NCI-H1105 (cell line): ENCODE measurements at regions not wholly inside any gene's neighbourhood (a gene's known extent, or its start where the extent isn't known, plus 50 kb on each side); places are given as distances from the start of the nearest gene placed in this dataset.

ENCODE experiments used
- DNase-seq: peaks from one replicate; lab custom pipeline; 2025; lab: John Stamatoyannopoulos, UW

DNA sequence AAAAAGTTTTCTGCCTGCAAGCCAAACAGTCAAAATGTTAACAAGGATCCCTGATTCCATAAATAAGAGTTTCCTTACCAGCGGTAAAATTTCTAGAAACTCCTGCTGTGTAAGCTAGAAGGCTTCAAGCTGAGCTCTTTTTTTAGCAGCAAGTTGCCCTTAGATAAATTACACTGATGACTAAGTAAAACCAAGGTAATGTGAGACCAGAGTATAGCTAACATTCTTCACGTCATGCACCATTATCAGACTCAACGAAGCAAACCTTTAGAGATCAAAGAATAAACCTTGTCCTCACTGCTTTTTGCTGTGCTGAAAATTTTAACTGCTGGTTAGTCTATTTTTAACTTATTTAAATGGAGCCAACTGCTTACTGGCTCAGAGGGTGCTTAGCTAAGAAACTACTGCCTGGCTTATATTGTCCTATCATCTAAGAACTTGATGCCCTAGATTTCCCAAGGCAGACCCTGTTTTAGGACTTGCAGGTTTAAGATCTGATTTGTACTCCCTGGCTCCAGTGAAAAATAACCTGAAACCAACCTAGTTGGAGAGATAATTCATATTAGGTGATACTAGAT, 900.7 kb downstream of the JRKL start:
- DNase-seq: no peak

- no peak for DNase-seq
Measured at GRCh38 chr11:97296301-97296700, 906.5 kb downstream of the JRKL start.

GRCh38 chr11:97309291-97309690, 919.5 kb downstream of the JRKL start:
- DNase-seq: no peak

DNA sequence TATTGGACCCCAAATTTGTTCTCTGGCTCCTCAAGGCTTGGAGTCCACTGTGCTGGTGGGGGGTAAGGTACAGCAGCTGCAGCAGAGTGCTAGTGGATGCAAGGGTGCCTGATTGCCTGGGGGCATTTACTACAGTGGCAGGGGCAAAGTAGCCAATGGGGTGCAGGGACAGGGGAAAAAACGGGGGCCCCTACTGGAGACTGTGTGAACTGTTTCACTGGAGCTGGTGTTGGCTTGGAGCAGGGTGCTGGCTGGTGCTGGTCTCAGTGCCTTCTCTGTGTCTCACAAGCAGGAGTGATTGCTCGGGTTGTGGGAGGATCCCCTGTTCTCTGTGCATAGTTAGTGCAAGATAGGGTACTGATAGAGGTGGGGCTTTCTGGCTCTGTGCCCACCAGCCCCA, 935.9 kb downstream of the JRKL start:
- DNase-seq: no peak

DNA sequence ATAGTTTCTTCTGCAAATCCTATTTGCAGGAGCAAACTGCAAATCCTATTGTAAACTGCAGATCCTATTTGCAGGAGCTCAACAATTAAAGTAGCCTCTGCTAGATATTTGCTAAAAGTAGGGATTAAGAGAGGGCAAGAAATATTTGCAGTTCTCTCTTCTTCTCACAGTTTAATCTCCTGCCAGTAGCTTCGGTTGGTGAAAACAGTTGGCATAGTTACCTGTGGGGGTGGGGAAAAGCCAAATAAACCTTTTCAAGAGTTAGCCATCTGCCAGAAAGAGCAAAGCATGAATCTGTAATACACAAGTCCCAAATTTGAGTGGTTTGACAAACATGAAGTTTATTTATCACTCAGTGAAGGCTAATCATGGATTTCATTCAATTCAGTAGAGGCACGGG, 942.5 kb downstream of the JRKL start:
- DNase-seq: peak; percentile 10

DNA sequence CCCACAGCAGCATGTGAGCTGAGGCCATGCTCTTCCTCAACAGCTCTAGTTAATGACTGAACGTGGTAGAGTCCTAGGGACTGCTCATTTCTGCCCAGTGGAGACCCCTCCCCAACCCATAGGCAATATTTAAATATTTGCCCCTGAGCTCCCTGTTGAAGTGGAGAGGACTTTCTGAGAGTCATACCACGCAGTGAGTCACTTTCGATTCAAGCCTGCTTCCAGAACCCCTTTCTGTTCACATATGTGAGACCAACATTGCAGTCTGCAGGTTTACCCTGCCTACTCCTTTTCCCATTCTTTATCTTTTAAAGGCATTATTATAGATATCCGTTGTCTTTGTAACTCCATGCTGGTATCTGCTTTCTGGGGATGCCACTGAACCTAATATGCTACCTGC, 946.3 kb downstream of the JRKL start:
- DNase-seq: no peak

DNA sequence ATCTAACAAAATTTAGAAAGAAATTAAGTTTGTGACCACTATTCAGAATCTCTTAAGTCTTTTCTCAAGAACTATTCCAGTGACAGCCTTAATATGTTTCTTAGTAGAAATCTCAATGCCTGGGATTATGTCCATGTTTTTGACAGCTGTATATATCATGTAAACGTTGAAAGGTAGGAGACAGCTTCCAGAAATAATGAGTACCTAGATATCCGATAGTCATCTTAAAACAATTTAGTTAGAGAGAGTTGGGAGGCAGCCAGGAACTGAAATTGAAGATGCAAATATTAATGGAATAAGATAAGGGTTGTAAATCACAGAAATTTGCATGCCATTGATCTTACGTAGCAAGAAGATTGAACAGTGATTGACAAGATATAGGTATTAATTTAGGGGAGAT, 955.2 kb downstream of the JRKL start:
- DNase-seq: peak; percentile 31

DNA sequence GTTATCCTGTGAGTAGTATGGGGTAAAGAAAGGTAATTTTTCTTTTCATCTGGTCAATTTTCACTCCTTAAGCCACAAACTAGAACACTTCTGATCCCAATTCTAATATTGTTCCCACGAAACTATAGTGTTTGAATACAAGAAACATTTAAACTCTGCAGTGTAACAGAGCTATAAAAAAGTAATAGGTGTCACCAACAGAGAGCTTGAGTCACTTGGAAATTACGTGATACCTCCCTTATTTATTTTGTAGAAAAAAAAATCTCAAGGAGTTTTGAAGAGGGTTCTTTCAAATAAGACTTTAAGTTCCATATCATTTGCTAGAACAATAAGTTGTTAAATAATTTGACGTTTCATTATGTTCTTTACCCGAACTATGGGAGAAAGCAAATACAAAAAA, 959.4 kb downstream of the JRKL start:
- DNase-seq: no peak

DNA sequence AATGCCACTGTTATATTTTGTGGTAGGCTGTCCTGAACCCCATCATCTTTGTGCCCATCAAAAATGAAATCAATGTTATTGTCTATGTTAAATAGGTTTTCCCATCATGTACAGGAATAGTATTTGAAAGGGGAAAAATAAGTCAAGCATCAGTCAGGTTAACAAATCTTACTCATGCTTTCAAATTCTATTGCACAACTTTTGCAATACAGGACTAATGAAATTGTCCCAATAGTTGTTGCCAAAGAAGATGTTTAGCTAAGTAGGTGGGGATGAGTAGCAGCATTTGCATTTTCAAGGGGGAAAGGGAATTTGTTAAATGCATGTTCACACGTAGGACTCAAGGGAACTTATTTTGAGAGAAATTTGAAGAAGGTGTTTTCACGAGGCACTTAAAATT, 962.1 kb downstream of the JRKL start:
- no peak for DNase-seq

- DNase-seq: no peak
Measured at GRCh38 chr11:97354026-97354425, 964.2 kb downstream of the JRKL start.

- no peak for DNase-seq
Measured at GRCh38 chr11:97354576-97354975, 964.8 kb downstream of the JRKL start.

- no peak for DNase-seq
Measured at GRCh38 chr11:97355230-97355629, 965.4 kb downstream of the JRKL start.

DNA sequence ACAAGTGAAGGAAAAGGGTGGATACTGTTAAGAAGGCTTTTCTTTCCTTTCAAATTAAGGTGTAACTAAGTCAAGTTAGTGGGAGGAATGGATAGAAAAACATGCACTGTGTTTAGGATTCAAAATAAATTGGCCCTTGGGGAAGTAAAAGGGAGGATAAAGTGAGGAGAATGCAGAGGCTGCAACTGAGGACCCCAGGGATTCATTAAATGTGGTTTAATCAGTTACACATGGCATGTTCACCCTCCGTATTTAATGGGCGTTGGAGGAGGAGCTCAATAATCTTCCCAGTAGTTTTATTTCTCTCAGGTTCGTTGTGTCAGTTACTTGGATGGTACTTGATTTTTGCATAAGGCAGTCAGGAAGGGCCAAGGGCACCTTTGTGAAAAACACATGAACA, 966.3 kb downstream of the JRKL start:
- no peak for DNase-seq

DNA sequence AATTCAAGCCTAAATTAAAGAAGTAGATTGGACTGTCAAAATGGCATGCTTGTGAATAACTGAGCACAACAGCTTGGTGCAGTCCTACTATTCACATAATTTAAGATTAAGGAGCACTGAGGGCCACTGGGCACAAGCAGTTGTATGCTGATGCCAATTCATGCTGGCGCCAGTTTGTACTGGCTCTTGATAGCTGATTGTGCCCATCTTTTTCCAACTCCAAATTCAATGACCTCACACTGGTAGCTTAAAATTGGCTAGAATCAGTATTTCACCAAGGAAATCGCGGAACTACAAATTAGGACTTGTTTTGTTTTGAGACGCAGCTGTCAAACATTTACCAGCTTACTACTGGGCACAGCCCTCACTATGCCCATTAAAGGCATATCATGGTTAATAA, 969.2 kb downstream of the JRKL start:
- no peak for DNase-seq

DNA sequence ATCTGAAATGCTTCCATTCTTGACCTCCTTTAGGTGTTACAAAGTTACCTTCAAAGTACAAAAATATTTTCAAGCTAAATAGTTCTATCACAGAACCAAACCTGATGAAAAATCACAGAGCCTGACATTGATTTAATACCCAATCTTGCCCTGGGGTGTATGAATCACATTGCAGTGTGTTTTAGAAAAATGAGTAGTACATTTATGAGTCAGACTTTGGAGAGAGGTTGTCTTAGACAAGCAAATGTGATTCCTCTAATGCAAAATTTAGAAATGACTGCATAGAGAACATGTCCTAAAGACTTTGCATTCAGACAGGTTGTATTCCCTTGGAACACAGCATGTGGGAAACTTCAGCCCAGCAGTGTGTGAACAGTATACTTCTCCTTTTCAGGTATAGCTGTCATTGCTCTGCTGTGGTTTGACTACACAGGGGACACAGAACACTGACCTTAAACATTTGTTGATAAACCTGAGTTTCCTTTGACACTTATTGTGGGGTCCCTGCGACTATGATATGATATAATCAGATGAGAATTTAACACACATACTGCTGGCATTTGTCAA, 972.1 kb downstream of the JRKL start:
- DNase-seq: no peak

DNA sequence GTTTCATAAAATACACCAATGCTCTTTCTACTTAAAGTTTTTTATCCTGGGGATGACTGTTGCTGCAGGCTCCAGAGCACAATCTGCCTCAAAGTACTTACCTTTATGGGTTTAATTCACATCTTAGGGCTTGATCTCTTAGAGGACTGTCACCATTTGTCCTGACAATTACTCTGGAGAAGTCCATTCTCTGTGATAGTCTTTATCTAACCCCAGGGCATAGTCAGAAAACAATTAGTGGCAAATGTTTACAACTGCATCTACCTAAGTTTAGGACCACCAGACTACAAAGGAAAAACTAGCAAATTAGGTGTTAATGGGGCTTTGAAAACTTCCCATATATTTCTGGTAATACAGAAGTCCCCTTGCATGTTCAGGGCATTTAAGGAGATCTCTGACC, 973.5 kb downstream of the JRKL start:
- DNase-seq: no peak

DNA sequence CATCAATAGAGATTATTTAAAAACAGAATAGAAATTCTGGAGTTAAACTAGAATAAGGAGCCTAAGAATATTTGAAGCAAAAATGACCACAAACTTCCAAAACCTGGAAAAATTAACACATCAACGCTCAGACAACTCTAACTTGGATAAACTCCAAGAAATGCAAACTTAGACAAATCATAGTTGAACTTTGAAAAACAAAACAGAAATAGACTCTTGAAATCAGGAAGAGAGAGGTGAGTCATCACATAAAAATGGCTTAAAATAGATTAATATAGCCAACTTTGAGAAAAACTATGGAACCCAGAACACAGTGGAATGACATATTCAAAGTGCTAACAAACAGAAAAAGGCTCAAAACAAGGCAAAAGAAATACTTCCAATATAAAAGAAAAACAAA, 974.2 kb downstream of the JRKL start:
- no peak for DNase-seq

- DNase-seq: no peak
Measured at GRCh38 chr11:97367406-97368083, 977.7 kb downstream of the JRKL start.

- DNase-seq: no peak
Measured at GRCh38 chr11:97389270-97389669, 999.5 kb downstream of the JRKL start.

GRCh38 chr11:97398246-97398645, 1008.4 kb downstream of the JRKL start:
- DNase-seq: no peak

GRCh38 chr11:97409141-97409540, 1019.3 kb downstream of the JRKL start:
- no peak for DNase-seq

DNA sequence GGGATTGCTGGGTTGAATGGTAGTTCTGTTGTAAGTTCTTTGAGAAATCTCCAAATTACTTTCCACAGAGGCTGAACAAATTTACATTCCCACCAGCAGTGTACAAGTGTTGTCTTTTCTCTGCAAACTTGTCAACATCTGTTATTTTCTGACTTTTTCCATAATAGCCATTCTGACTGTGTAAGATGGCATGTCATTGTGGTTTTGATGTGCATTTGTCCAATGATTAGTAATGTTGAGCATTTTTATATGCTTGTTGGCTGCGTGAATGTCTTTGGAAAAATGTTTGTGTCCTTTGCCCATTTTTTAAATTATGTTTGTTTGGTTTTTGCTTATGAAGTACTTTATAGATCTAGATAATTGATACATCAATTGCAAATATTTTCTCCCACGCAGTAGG, 1025.0 kb downstream of the JRKL start:
- no peak for DNase-seq

DNA sequence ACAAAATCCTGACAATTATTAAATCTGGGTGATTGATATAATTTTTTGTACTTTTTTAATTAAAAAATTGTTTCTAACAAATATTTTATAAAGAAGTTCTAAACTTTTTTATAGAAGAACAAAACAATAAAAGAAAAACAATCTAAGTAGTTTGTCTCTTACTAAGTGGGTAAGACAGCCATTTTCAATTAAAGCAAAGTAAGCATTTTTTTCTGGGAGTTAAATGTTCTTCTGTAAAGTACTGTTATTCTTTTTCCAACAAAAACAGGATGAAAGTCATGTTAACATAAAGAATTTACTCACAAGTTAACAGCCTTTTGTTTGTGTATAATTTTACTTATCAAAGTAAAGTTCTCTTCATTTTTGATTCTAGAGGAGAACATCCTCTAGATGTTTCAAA, 1029.9 kb downstream of the JRKL start:
- DNase-seq: no peak

DNA sequence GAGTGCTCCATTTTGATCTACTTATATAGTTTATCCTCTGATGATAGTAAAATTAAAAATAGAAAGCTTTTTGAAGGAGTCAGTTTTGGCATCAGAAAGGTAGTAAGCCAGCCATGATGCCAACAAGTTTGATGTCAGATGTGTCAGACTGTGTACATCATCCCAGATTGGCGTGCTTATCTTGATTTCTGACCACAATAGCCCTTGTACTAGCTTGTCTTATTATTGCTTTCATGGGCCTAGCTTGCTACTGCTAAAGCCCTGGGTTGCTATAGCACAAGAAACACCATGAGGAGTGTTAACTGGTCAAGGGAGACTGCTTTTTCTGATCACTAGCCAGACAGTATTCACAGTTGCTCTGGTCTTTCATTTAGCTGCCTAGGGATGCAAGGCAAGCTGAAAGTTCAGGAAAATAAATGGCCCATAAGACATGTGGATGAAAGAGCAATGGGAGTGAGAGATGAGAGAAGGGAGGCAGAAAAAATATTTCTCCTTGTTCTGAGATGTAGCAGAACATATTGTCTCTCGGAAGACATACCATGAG, 1038.5 kb downstream of the JRKL start:
- DNase-seq: no peak
